ENCODE measurements at regions not wholly inside any gene's neighbourhood (a gene's known extent, or its start where the extent isn't known, plus 50 kb on each side); places are given as distances from the start of the nearest gene placed in this dataset.

DNA sequence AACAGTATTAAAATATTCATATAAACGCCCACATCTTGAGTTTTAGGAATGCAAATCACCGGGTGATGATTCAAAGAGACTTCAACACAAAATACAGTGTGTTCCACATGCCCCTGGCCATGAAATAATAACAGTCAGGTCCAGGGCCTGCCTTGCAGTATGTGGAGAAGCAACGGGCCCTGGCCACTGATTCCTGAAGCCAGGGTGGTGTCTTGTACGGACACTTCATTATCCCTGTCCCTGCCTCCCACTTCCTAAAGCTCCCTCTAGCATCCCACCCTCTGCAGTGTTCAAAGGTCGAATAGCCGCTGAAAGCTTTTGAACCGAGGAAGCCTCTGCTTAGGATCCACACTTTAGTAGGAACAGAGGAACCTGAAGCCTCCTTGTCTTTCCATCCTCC is 50.4 kb upstream of the PCSK6 start:
- no peak overlapping the region for H3K27ac ChIP-seq
- H3K4me3 ChIP-seq (ENCODE audit: low read depth in 1 of 2, low read length in 1 of 2): no peak overlapping the region
- H3K27me3 ChIP-seq: peaks cover 2% of the 10 kb centered on the region
- TF ChIP-seq, protein P1, sequence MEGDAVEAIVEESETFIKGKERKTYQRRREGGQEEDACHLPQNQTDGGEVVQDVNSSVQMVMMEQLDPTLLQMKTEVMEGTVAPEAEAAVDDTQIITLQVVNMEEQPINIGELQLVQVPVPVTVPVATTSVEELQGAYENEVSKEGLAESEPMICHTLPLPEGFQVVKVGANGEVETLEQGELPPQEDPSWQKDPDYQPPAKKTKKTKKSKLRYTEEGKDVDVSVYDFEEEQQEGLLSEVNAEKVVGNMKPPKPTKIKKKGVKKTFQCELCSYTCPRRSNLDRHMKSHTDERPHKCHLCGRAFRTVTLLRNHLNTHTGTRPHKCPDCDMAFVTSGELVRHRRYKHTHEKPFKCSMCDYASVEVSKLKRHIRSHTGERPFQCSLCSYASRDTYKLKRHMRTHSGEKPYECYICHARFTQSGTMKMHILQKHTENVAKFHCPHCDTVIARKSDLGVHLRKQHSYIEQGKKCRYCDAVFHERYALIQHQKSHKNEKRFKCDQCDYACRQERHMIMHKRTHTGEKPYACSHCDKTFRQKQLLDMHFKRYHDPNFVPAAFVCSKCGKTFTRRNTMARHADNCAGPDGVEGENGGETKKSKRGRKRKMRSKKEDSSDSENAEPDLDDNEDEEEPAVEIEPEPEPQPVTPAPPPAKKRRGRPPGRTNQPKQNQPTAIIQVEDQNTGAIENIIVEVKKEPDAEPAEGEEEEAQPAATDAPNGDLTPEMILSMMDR (IDR thresholded peaks at IDR 0.05): no peak
- no peaks in the 10 kb centered on the region for H3K4me1 ChIP-seq (ENCODE audit: control insufficient read depth in 1 of 2, insufficient read depth in 1 of 2, low read depth in 1 of 2, low read length in 1 of 2)
- H3K9me3 ChIP-seq: no peaks in the 10 kb centered on the region
- H3K36me3 ChIP-seq: no peaks in the 10 kb centered on the region

DNA sequence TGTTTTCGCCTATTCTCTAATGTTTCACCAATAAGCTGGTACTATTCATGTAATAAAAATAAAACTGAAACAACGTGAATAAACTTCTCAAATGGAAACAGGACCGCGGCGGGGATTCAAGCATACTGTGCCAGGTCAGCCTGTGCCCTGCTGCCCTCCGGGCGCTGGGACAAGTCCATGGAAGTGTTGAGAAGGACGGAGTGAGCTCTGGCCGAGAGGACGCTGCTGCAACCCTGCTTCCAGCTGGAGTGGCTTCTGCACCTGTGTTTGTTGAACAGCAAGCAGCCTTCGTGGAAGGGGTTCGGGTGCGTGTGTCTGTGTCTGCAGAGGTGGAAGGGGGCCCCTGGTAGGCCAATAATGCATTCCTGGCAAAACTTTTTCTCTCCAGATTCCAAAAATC is 50.0 kb upstream of the PCSK6 start:
- no peaks in the 10 kb centered on the region for H3K36me3 ChIP-seq
- no peaks in the 10 kb centered on the region for H3K27me3 ChIP-seq
- TF ChIP-seq, protein P1 (IDR thresholded peaks at IDR 0.05): no peak
- no peaks in the 10 kb centered on the region for H3K4me1 ChIP-seq (ENCODE audit: control insufficient read depth in 1 of 2, insufficient read depth in 1 of 2, low read depth in 1 of 2, low read length in 1 of 2)
- no peaks in the 10 kb centered on the region for H3K9me3 ChIP-seq
- no peak overlapping the region for H3K27ac ChIP-seq
- H3K4me3 ChIP-seq (ENCODE audit: low read depth in 1 of 2, low read length in 1 of 2): no peak overlapping the region

Measured in neutrophil (primary cell).